ENCODE measurements at regions not wholly inside any gene's neighbourhood (a gene's known extent, or its start where the extent isn't known, plus 50 kb on each side); places are given as distances from the start of the nearest gene placed in this dataset.

GRCh38 chr15:52975941-52976449 lies 185.9 kb upstream of the ONECUT1 start:
- no peak overlapping the region for H3K4me3 ChIP-seq (ENCODE audit: low read length)
- TF ChIP-seq CTCF (IDR thresholded peaks at IDR 0.05; ENCODE audit: insufficient read depth, low read depth, low read length, missing control alignments), result no peak
- DNase-seq (ENCODE audit: low read depth), result no peak

GRCh38 chr15:52963865-52964264 lies 173.7 kb upstream of the ONECUT1 start:
- no peak overlapping the region for H3K4me3 ChIP-seq (ENCODE audit: low read length)
- no peak for TF ChIP-seq CTCF (IDR thresholded peaks at IDR 0.05; ENCODE audit: insufficient read depth, low read depth, low read length, missing control alignments)
- DNase-seq (ENCODE audit: low read depth), result no peak

- no peak for DNase-seq (ENCODE audit: low read depth)
- no peak overlapping the region for H3K4me3 ChIP-seq (ENCODE audit: low read length)
- no peak for TF ChIP-seq CTCF (IDR thresholded peaks at IDR 0.05; ENCODE audit: insufficient read depth, low read depth, low read length, missing control alignments)
Observed at GRCh38 chr15:52960283-52960682, 170.1 kb upstream of the ONECUT1 start.

- DNase-seq (ENCODE audit: low read depth), result no peak
- H3K4me3 ChIP-seq (ENCODE audit: low read length), result no peak overlapping the region
- TF ChIP-seq CTCF (IDR thresholded peaks at IDR 0.05; ENCODE audit: insufficient read depth, low read depth, low read length, missing control alignments), result no peak
Observed at GRCh38 chr15:52943746-52944145, 153.6 kb upstream of the ONECUT1 start.

- no peak for TF ChIP-seq CTCF (IDR thresholded peaks at IDR 0.05; ENCODE audit: insufficient read depth, low read depth, low read length, missing control alignments)
- H3K4me3 ChIP-seq (ENCODE audit: low read length), result no peak overlapping the region
Observed at GRCh38 chr15:52936489-52936888, 146.4 kb upstream of the ONECUT1 start.

GRCh38 chr15:52925130-52925529 lies 135.0 kb upstream of the ONECUT1 start:
- H3K4me3 ChIP-seq (ENCODE audit: low read length), result no peak overlapping the region
- DNase-seq (ENCODE audit: low read depth), result no peak
- TF ChIP-seq CTCF (IDR thresholded peaks at IDR 0.05; ENCODE audit: insufficient read depth, low read depth, low read length, missing control alignments), result no peak

More at GRCh38 chr15:52936489-52936888, 146.4 kb upstream of the ONECUT1 start:
- no peak for DNase-seq (ENCODE audit: low read depth)

GRCh38 chr15:52924630-52925029 lies 134.5 kb upstream of the ONECUT1 start:
- H3K4me3 ChIP-seq (ENCODE audit: low read length), result no peak overlapping the region
- TF ChIP-seq CTCF (IDR thresholded peaks at IDR 0.05; ENCODE audit: insufficient read depth, low read depth, low read length, missing control alignments), result no peak
- no peak for DNase-seq (ENCODE audit: low read depth)

Measured in epithelial cell of esophagus (primary cell).